Activated CD8-positive, alpha-beta T cell treated with anti-CD3 and anti-CD28 coated beads for 36 hours (primary cell): ENCODE measurements at regions not wholly inside any gene's neighbourhood (a gene's known extent, or its start where the extent isn't known, plus 50 kb on each side); places are given as distances from the start of the nearest gene placed in this dataset.

Experiments used
- ATAC-seq: fragments of 200-7000 bp; cut with Tn5 transposase; one replicate; pipeline ENCODE4 v1.10.0; 2021; ENCODE audit warnings: mild to moderate bottlenecking, moderate library complexity
- CTCF ChIA-PET: fragments of 350-600 bp; sonication (Branson Sonifier 250); formaldehyde crosslinking; loops from one replicate; lab custom pipeline; 2021; ENCODE audit warnings: antibody characterized with exemption; lab: Charles Lee
- POLR2A ChIA-PET: fragments of 350-600 bp; sonication (Branson Sonifier 250); formaldehyde crosslinking; loops from one replicate; lab custom pipeline; 2021; ENCODE audit warnings: antibody characterized with exemption; lab: Charles Lee
- DNase-seq: peaks from one replicate; pipeline ENCODE4 v3.0.0-alpha.2; 2020
- H3K27ac Mint-ChIP-seq: one replicate; pipeline ENCODE4 v1.8.0; 2021; ENCODE audit warnings: mild to moderate bottlenecking, mixed read lengths
- H3K27me3 Mint-ChIP-seq: one replicate; pipeline ENCODE4 v1.8.0; 2021; ENCODE audit warnings: mixed read lengths
- H3K36me3 Mint-ChIP-seq: one replicate; pipeline ENCODE4 v1.8.0; 2021; ENCODE audit warnings: low read depth, mixed read lengths
- H3K4me1 Mint-ChIP-seq: one replicate; pipeline ENCODE4 v1.8.0; 2021; ENCODE audit warnings: low read depth, mixed read lengths
- H3K4me3 Mint-ChIP-seq: one replicate; pipeline ENCODE4 v1.8.0; 2021; ENCODE audit warnings: mild to moderate bottlenecking, moderate library complexity, mixed read lengths
- H3K9me3 Mint-ChIP-seq: one replicate; pipeline ENCODE4 v1.8.0; 2021; ENCODE audit warnings: mixed read lengths
- CTCF ChIP-seq: fragments of 200-600 bp; IDR thresholded peaks from one replicate; pipeline ENCODE4 v1.8.0; 2022; ENCODE audit warnings: antibody characterized with exemption, mild to moderate bottlenecking
- intact Hi-C: fragments of 100-400 bp; cut with micrococcal nuclease; formaldehyde crosslinking; loops from one replicate; pipeline ENCODE4 v1.10.0; 2022

- no peak for DNase-seq
- no peak overlapping the region for H3K4me3 Mint-ChIP-seq
- intact Hi-C loops, result no loop called here
- H3K27me3 Mint-ChIP-seq, result peaks cover 4% of the 10 kb centered on the region
- ChIA-PET CTCF (interaction anchor here (0.9 to 1.7 kb wide), 3 partner anchors 19 to 172 kb away, joined by 3 to 6 read pairs (median 4); no protein-coding TSS in a partner anchor), POLR2A (no interaction called here)
- no peak for ATAC-seq
- H3K36me3 Mint-ChIP-seq, result no peaks in the 10 kb centered on the region
- H3K27ac Mint-ChIP-seq, result no peak overlapping the region
- no peaks in the 10 kb centered on the region for H3K4me1 Mint-ChIP-seq
- H3K9me3 Mint-ChIP-seq, result no peaks in the 10 kb centered on the region
- TF ChIP-seq CTCF, result no peak
Observed at GRCh38 chr1:19562847-19563246, 77.5 kb upstream of the CAPZB start.

GRCh38 chr1:19560480-19560879 lies 75.1 kb upstream of the CAPZB start:
- Mint-ChIP-seq H3K27ac (no peak overlapping the region), H3K27me3 (peaks cover 6% of the 10 kb centered on the region), H3K36me3 (no peaks in the 10 kb centered on the region), H3K4me1 (no peaks in the 10 kb centered on the region), H3K9me3 (no peaks in the 10 kb centered on the region), H3K4me3 (no peak overlapping the region)
- no peak for ATAC-seq
- DNase-seq, result no peak
- intact Hi-C loops, result no loop called here
- ChIA-PET CTCF (interaction anchor here (1.4 kb wide), 1 partner anchor 21 kb away, joined by 9 read pairs; no protein-coding TSS in a partner anchor), POLR2A (no interaction called here)
- TF ChIP-seq CTCF, result no peak

GRCh38 chr1:19559641-19560040 lies 74.3 kb upstream of the CAPZB start:
- no peak for TF ChIP-seq CTCF
- intact Hi-C loops, result no loop called here
- DNase-seq (no peak), ATAC-seq (no peak)
- ChIA-PET CTCF (interaction anchor here (2.7 kb wide), 1 partner anchor 22 kb away, joined by 11 read pairs; no protein-coding TSS in a partner anchor), POLR2A (no interaction called here)
- Mint-ChIP-seq H3K27me3 (peaks cover 6% of the 10 kb centered on the region), H3K4me3 (no peak overlapping the region), H3K4me1 (no peaks in the 10 kb centered on the region), H3K27ac (no peak overlapping the region), H3K9me3 (no peaks in the 10 kb centered on the region), H3K36me3 (no peaks in the 10 kb centered on the region)

- no peak for DNase-seq
- Mint-ChIP-seq H3K27ac (no peak overlapping the region), H3K4me1 (no peaks in the 10 kb centered on the region), H3K4me3 (no peak overlapping the region), H3K36me3 (no peaks in the 10 kb centered on the region), H3K27me3 (peaks cover 6% of the 10 kb centered on the region), H3K9me3 (no peaks in the 10 kb centered on the region)
- TF ChIP-seq CTCF, result no peak
- ATAC-seq, result no peak
- CTCF ChIA-PET, result interaction anchor here (1.6 to 2.7 kb wide), 2 partner anchors 24 to 96 kb away, joined by 6 to 11 read pairs; no protein-coding TSS in a partner anchor
- POLR2A ChIA-PET, result no interaction called here
- intact Hi-C loops, result no loop called here
Observed at GRCh38 chr1:19557609-19558051, 72.3 kb upstream of the CAPZB start.

- H3K27ac Mint-ChIP-seq, result no peak overlapping the region
- H3K4me3 Mint-ChIP-seq, result no peak overlapping the region
- no peak for TF ChIP-seq CTCF
- ATAC-seq (no peak), DNase-seq (no peak)
- peaks cover 6% of the 10 kb centered on the region for H3K27me3 Mint-ChIP-seq
- peaks cover 4% of the 10 kb centered on the region for H3K4me1 Mint-ChIP-seq
- POLR2A ChIA-PET, result interaction anchor here (0.6 kb wide), 1 partner anchor 255 kb away, joined by 3 read pairs; no protein-coding TSS in a partner anchor
- intact Hi-C loops, result no loop called here
- no peaks in the 10 kb centered on the region for H3K36me3 Mint-ChIP-seq
- H3K9me3 Mint-ChIP-seq, result peaks cover 1% of the 10 kb centered on the region
- CTCF ChIA-PET, result interaction anchor here (2.2 kb wide), 1 partner anchor 28 kb away, joined by 8 read pairs; no protein-coding TSS in a partner anchor
Observed at GRCh38 chr1:19554090-19554489, 68.8 kb upstream of the CAPZB start.
